M059J (cell line): ENCODE measurements at regions not wholly inside any gene's neighbourhood (a gene's known extent, or its start where the extent isn't known, plus 50 kb on each side); places are given as distances from the start of the nearest gene placed in this dataset.
"Not testable (repeated sequence)": the region's sequence is repeated elsewhere in the genome, so short reads cannot be mapped to it uniquely, and the experiment has no call there.

Source experiments
- DNase-seq: peaks from one replicate; pipeline ENCODE4 v3.0.0-alpha.2; 2012; ENCODE audit warnings: low read depth

GRCh38 chr1:182003953-182004586 is 57.4 kb downstream of the ZNF648 start:
- no peak for DNase-seq

GRCh38 chr1:182003025-182003725 is 58.3 kb downstream of the ZNF648 start:
- no peak for DNase-seq

- DNase-seq, result no peak
These were observed 58.9 kb downstream of the ZNF648 start for GRCh38 chr1:182002570-182002969.

GRCh38 chr1:181998858-181999257 is 62.7 kb downstream of the ZNF648 start:
- DNase-seq, result no peak

- DNase-seq, result no peak
These were observed 69.4 kb downstream of the ZNF648 start for GRCh38 chr1:181992072-181992471.

GRCh38 chr1:181990728-181991127 is 70.8 kb downstream of the ZNF648 start:
- no peak for DNase-seq

GRCh38 chr1:181989261-181989920 is 72.1 kb downstream of the ZNF648 start:
- DNase-seq, result no peak

DNA sequence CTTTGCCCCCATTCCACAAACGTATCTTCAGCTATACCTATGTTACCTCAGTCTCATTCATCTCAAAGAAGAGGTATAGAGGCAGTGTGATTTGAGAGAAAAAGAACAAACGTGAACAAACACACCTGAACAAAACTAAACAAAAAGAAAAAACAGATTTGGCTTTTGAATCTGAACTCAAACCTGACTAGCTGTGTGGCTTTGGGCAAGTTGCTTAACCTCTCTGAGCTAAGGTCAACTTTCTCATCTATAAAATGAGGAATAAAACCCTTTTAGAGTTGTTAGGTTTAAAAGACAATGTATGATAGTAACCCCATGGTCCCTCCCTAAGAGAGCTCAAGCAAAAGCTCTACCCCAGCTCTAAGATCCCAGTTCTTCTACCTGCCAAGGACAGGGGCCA is 73.5 kb downstream of the ZNF648 start:
- DNase-seq, result no peak

DNA sequence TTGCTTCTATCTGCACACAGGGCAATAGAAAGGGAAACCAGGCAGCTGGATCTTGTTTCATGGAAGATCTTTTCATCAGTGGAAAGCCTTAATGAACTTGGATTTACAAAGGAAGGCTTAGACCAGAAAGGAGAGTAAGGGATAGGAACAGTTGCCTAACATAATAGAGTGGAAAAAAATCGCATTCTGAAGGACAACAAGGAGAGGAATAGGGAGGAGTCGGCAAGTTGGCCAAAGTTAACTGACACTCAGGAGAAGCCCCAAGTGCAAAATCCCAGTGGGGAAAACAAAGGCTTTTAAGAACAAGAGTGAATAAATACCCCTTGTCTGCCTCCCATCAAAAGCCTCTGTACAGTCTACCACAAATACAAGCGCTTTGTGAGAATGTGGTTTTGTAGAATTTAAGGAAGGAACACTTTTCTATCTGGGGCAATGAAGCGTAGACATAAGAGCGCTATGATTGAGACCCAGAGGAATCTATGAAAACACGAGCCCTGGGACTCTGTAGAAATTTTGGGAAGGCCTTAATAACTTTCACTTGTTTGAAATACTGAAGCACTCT is 74.1 kb downstream of the ZNF648 start:
- no peak for DNase-seq

DNA sequence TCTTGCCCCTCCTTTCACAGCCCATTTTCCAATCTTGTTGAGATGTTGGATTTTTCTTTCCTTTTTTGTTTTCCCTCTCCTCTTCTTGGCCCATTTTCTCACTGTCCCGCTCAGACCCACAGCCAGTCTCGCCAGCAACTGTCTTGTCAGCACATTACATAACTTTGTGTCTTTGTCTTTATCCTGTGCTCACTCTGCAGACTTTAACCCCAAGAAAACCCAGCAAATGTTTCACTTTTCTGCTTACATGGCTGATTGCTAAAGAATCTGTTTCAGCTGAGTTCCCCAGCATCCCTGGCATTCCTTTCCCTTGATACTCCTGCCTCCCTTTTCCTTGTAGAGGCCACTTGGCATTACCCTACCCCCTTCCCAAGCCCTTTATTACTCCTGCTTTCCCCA is 74.6 kb downstream of the ZNF648 start:
- no peak for DNase-seq

GRCh38 chr1:181985936-181986906 is 75.3 kb downstream of the ZNF648 start:
- no peak for DNase-seq

DNA sequence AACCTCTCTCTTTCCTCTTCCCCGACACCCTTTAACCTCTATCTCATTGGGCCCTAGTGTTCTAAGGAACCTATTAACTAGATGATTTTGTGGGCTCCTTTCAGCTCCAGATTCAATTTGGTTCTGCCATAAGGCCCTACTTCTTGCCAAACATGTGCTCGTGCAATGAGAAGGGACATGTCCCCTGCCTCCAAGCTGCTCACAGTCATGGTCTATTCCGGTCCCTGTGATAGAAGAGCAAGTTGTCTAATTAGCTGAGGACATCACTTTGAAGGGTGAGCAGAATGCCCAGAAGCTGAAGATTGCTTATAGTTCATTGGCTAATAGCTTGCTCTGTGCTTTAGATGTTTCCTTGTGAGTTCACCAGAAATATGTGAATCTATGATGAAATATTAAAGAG is 76.2 kb downstream of the ZNF648 start:
- DNase-seq, result no peak

DNA sequence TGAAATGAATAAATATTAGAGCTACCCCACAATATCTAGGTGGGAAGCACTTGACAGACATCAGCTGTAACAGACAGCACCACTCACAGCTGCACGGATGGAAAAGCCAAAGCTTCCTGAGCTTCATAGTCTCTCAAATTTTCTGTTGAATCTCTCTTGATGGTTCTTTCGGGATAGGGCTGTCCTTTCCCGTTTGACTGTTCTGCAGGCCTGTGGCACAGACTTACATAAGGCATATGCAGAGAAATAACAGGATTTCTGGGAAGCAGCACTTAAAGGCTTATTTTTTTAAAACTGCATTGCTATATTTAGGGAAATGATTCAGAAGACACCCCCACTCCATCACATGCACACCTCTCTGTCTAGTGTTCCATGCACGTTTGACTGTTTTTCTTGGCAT is 77.5 kb downstream of the ZNF648 start:
- no peak for DNase-seq

DNA sequence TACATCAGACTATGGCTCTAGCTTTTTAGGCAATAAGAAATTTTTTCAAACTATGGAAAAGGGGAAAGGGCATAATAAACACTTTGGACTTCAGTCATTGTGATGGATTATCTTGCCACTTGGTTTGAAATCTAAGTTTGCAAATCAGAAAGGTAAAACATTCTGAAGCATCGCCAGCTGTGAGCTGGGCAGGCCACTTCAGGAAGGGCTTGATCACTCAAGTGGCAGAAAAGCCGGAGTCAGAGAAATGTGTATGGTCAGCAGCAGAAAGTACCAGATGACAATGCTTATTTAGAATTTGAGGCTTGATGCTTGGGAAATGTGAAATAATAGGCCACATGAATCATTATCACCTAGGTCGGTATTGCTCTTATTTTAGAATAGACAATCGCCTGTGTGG is 79.7 kb downstream of the ZNF648 start:
- DNase-seq, result no peak

DNA sequence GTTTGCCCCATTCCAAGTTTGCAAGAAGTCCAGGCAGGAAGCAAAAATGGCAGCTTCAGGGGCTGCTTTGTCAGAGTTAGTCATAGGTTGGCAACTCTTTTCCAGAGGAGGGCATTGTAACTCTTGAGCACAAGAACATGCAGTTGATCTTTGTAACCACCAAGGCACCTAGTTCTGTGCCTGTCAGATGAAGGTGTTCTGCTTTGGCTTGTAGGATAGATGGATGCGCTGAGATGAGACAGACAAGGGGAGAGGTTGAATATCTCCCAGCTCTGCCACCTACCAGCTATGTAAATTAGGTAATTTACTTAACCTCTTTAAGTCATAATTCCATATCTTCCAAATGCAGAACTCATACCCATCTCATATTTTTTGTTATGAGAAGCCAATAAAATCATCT is 89.3 kb downstream of the ZNF648 start:
- peak; percentile 0 for DNase-seq

GRCh38 chr1:181971424-181971823 is 90.1 kb downstream of the ZNF648 start:
- no peak for DNase-seq

DNA sequence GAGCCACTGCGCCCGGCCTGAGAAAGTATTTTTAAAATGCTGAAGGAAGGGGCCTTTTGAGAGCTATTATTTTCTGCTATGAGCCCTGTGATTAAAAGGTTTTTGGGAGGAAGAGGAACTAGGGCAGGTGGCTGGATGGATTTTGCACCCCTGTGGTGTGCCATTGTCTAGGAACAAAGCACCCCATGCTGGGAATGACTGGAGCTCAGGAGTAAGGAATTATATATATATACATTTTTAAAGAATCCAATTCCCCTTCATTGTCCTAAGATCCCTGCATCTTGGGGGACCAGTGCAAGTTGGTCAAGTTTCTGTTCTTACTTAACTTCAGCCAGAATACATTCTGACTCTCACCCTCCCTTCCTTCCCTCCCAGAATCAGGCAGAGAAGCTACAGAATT is 91.6 kb downstream of the ZNF648 start:
- DNase-seq, result no peak

- not testable (repeated sequence) for DNase-seq
These were observed 106.8 kb downstream of the ZNF648 start for GRCh38 chr1:181954696-181955095.

DNA sequence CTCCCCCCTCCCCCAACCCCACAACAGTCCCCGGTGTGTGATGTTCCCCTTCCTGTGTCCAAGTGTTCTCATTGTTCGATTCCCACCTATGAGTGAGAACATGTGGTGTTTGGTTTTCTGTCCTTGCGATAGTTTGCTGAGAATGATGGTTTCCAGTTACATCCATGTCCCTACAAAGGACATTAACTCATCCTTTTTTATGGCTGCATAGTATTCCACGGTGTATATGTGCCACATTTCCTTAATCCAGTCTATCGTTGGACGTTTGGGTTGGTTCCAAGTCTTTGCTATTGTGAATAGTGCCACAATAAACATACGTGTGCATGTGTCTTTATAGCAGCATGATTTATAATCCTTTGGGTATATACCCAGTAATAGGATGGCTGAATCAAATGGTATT is 107.3 kb downstream of the ZNF648 start:
- not testable (repeated sequence) for DNase-seq

DNA sequence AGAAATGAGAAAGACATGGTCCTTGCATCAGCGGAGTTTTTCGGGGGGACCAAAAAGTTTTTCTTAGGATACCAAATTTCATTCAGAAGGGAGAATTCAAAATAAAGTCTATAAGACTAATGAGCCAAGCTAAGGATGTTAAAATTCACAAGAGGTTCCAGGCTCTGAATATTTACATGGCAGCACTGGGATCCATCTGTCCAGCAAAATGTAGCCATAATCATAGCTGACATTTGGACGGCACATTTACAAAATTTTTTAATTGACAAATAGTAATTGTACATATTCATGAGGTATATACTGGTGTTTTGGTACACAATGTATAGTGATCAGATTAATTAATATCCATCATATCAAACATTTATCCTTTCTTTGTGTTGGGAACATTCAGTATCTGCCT is 107.9 kb downstream of the ZNF648 start:
- DNase-seq, result no peak

- DNase-seq, result no peak
These were observed 110.3 kb downstream of the ZNF648 start for GRCh38 chr1:181951213-181951612.

DNA sequence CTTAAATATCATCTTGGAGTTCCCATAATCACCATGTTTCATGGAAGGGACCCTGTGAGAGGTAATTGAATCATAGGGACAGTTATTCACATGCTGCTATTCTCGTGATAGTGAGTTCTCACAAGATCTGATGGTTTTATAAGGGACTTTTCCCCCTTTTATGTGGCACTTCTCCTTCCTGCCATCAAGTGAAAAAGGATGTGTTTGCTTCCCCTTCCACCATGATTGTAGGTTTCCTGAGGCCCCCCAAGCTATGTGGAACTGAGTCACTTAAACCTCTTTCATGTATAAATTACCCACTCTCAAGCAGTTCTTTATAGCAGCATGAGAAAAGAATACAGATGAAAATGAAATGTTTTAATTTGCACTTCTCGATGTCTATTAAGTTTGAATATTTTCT is 112.0 kb downstream of the ZNF648 start:
- DNase-seq, result no peak
